Peyer's patch (tissue), 4 donors: ENCODE measurements at regions not wholly inside any gene's neighbourhood (a gene's known extent, or its start where the extent isn't known, plus 50 kb on each side); places are given as distances from the start of the nearest gene placed in this dataset.
"Not testable (repeated sequence)": the region's sequence is repeated elsewhere in the genome, so short reads cannot be mapped to it uniquely, and the experiment has no call there.

Experiments
- DNase-seq, 3 donors: peaks; one replicate each; pipeline ENCODE4 v3.0.0-alpha.2; 2017 to 2019
- H3K27ac ChIP-seq, 4 donors: fragments of 200-600 bp; sonication (generic); one replicate each; pipeline ENCODE4 v1.5.1; 2016 to 2019
- H3K27me3 ChIP-seq, 2 donors: fragments of 200-600 bp; sonication (generic); one replicate each; pipeline ENCODE4 v1.5.1; 2019
- H3K36me3 ChIP-seq, 3 donors: fragments of 200-600 bp; sonication (generic); one replicate each; pipeline ENCODE4 v1.5.1; 2016 to 2019
- H3K4me1 ChIP-seq, 4 donors: fragments of 200-600 bp; sonication (generic); one replicate each; pipeline ENCODE4 v1.5.1; 2016 to 2019
- H3K4me3 ChIP-seq, 4 donors: fragments of 200-600 bp; sonication (generic); 1 replicate in 3 of 4; 2 replicates in 1 of 4; pipeline ENCODE4 v1.5.1; 2016 to 2019; ENCODE audit warnings: mild to moderate bottlenecking in 1 of 4
- H3K9me3 ChIP-seq, 4 donors: fragments of 200-600 bp; sonication (generic); one replicate each; pipeline ENCODE4 v1.5.1; 2016 to 2019; ENCODE audit warnings: mild to moderate bottlenecking in 1 of 4
- POLR2A ChIP-seq, 2 donors: fragments of 450-650 bp; IDR thresholded peaks; one replicate each; pipeline ENCODE4 v1.5.1; 2017; ENCODE audit warnings: antibody characterized with exemption in 2 of 2, mild to moderate bottlenecking in 2 of 2, moderate library complexity in 2 of 2
- TF ChIP-seq, protein P1 (sequence below), 6 experiments: fragments of 450-650 bp in 4 of 6; fragments of 200-600 bp in 2 of 6; sonication (generic) in 1 of 6; IDR thresholded peaks; one replicate each; pipeline ENCODE4 v1.5.1; 2017 to 2019; ENCODE audit warnings: antibody characterized with exemption in 6 of 6, mild to moderate bottlenecking in 3 of 6, moderate library complexity in 1 of 6

DNA sequence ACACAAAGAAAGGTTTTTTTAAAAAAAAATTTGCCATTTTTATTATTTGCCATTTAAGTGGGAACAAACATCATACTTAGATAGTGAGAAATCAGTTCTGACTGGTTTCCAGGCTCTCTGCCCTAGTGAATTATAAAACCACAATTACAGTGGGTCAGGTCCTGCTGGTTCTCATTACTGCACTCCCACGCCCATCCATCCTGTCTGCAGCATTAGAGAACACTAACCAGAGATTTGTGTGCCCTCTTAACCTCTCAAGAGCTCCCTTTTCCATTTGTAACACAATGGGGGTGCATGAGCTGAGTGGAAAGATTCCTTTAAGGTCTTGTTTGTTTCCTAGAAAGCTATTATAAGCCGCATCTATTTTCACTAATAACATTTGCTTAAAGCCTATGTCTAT lies 489.3 kb downstream of the AMY1C start:
- no peaks in the 10 kb centered on the region for H3K4me1 ChIP-seq
- H3K36me3 ChIP-seq: no peaks in the 10 kb centered on the region
- no peak for DNase-seq

DNA sequence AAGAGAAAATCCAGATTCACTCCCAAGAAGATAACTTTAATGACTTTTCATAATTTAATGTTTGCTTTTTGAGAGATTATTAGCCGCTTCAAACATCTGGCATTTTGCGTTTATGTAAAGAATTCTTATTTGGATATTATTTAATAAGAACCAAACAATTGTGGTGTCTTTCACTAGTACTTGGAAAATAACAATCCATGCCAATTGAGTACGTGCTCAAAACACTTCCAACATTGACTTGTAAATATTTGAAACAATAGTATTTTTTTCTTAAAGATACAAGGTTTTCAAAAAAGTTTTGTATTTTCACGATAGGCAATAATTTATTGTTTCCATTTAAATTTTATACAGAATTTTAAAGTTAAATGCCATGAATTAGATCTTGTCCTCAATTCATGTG lies 498.7 kb downstream of the AMY1C start:
- Histone ChIP-seq H3K9me3 (no peaks in the 10 kb centered on the region), H3K4me3 (no peak overlapping the region), H3K4me1 (no peaks in the 10 kb centered on the region), H3K36me3 (no peaks in the 10 kb centered on the region), H3K27me3 (no peaks in the 10 kb centered on the region), H3K27ac (no peak overlapping the region)
- TF ChIP-seq POLR2A (IDR thresholded peaks at IDR 0.05): no peak
- TF ChIP-seq, protein P1, sequence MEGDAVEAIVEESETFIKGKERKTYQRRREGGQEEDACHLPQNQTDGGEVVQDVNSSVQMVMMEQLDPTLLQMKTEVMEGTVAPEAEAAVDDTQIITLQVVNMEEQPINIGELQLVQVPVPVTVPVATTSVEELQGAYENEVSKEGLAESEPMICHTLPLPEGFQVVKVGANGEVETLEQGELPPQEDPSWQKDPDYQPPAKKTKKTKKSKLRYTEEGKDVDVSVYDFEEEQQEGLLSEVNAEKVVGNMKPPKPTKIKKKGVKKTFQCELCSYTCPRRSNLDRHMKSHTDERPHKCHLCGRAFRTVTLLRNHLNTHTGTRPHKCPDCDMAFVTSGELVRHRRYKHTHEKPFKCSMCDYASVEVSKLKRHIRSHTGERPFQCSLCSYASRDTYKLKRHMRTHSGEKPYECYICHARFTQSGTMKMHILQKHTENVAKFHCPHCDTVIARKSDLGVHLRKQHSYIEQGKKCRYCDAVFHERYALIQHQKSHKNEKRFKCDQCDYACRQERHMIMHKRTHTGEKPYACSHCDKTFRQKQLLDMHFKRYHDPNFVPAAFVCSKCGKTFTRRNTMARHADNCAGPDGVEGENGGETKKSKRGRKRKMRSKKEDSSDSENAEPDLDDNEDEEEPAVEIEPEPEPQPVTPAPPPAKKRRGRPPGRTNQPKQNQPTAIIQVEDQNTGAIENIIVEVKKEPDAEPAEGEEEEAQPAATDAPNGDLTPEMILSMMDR (IDR thresholded peaks at IDR 0.05): no peak
- no peak for DNase-seq

More for the DNA sequence above, 489.3 kb downstream of the AMY1C start:
- H3K4me3 ChIP-seq: no peak overlapping the region
- TF ChIP-seq POLR2A (IDR thresholded peaks at IDR 0.05): no peak
- H3K27me3 ChIP-seq: no peaks in the 10 kb centered on the region
- no peak overlapping the region for H3K27ac ChIP-seq
- H3K9me3 ChIP-seq: no peaks in the 10 kb centered on the region

DNA sequence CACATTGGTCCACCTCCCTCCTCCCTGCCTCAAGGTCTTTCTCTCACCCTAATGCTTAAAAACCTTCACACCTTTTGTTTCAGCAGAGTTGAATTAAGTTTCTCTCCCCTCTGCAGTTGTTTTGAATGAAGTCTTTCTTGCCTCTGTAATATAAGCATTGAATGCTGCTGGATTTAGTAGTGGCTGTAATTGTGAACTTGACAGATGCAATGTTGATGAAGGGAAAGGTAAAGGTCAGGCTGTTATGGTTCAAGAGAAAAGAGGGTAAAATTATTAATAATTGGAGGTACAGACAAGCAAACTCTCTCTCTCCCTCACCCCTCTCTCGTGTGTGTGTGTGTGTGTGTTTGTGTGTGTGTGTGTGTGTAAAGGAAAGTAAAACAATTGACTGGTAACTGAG lies 509.8 kb downstream of the AMY1C start:
- H3K4me3 ChIP-seq: no peak overlapping the region
- no peaks in the 10 kb centered on the region for H3K4me1 ChIP-seq
- H3K27ac ChIP-seq: no peak overlapping the region
- TF ChIP-seq POLR2A (IDR thresholded peaks at IDR 0.05): no peak
- TF ChIP-seq, protein P1 (IDR thresholded peaks at IDR 0.05): no peak
- DNase-seq: no peak
- H3K27me3 ChIP-seq: no peaks in the 10 kb centered on the region
- H3K36me3 ChIP-seq: no peaks in the 10 kb centered on the region
- H3K9me3 ChIP-seq: no peaks in the 10 kb centered on the region

DNA sequence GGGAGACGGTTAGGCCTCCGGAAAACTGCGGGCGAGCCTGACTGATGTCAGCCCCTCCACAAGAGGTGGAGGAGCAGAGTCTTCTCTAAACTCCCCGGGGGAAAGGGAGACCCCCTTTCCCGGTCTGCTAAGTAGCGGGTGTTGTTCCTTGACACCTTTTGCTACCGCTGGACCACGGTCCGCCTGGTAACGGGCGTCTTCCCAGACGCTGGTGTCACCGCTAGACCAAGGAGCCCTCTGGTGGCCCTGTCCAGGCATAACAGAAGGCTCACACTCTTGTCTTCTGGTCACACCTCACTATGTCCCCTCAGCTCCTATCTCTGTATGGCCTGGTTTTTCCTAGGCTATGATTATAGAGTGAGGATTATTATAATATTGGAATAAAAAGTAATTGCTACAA lies 513.4 kb downstream of the AMY1C start:
- H3K9me3 ChIP-seq, H3K27ac ChIP-seq, H3K36me3 ChIP-seq, H3K4me1 ChIP-seq, H3K4me3 ChIP-seq, DNase-seq, H3K27me3 ChIP-seq: not testable (repeated sequence)

DNA sequence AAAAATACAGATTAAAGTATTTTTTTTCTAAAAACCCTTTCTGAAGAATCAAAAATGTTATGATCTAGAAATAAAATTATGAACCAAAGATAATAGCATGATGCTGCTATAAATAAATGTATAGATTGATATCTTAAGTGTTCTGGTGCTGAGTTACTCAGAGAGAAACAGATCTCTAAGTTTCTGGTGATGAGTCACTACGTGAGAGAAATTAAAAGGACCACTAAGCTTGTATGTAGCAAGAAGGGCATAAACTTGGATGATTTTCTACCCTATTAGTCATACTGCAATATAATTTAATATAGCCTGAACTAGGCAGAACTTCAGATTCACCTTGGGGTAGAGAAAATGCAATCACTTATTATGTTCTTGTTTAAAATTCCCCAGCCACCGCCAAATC lies 514.8 kb downstream of the AMY1C start:
- no peak for TF ChIP-seq POLR2A (IDR thresholded peaks at IDR 0.05)
- Histone ChIP-seq H3K4me3 (no peak overlapping the region), H3K4me1 (no peaks in the 10 kb centered on the region), H3K36me3 (no peaks in the 10 kb centered on the region), H3K9me3 (no peaks in the 10 kb centered on the region), H3K27me3 (no peaks in the 10 kb centered on the region), H3K27ac (no peak overlapping the region)
- DNase-seq: no peak

DNA sequence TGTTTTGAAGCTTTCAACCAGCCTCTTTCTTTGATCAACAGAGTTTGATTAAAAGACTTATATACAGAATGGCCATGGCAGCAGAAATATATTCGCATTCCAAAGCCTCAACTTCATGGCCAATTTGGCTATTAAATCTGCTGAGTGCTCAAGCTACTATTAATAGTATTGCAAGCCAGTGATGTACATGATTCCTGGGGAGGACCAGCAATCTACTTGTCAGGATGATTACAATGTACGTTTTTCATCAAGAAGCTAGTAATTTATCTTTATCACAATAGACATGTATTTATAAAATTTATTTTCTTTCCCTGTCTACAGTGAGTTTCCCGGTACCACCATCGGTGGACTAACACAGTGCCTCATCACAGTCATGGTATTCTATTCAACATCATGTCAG lies 515.5 kb downstream of the AMY1C start:
- Histone ChIP-seq H3K27me3 (no peaks in the 10 kb centered on the region), H3K9me3 (no peaks in the 10 kb centered on the region), H3K4me3 (no peak overlapping the region), H3K27ac (no peak overlapping the region), H3K4me1 (no peaks in the 10 kb centered on the region), H3K36me3 (no peaks in the 10 kb centered on the region)
- no peak for DNase-seq
- TF ChIP-seq, protein P1 (IDR thresholded peaks at IDR 0.05): no peak
- TF ChIP-seq POLR2A (IDR thresholded peaks at IDR 0.05): no peak

DNA sequence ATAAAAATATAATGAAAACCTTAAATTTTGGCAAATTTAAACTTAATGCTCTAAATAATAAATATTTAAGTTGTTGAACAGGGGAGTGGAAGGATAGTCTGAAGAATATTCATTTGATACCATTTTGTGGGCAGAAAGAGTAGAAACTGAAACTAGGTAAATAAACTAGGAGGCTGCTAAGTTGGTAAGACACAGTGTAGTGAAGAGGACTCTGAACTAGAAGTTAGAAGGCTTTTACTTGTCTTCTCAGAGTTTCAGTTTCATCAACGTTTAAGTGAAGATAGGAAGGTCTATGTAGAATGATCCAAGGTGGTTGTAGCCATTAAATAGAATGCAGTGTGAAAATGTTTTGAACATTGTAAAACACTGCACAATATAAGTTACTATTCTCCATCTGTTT lies 516.9 kb downstream of the AMY1C start:
- Histone ChIP-seq H3K27ac (no peak overlapping the region), H3K4me3 (no peak overlapping the region), H3K27me3 (no peaks in the 10 kb centered on the region), H3K9me3 (no peaks in the 10 kb centered on the region), H3K4me1 (no peaks in the 10 kb centered on the region), H3K36me3 (no peaks in the 10 kb centered on the region)
- no peak for TF ChIP-seq POLR2A (IDR thresholded peaks at IDR 0.05)
- TF ChIP-seq, protein P1 (IDR thresholded peaks at IDR 0.05): no peak
- DNase-seq: no peak

DNA sequence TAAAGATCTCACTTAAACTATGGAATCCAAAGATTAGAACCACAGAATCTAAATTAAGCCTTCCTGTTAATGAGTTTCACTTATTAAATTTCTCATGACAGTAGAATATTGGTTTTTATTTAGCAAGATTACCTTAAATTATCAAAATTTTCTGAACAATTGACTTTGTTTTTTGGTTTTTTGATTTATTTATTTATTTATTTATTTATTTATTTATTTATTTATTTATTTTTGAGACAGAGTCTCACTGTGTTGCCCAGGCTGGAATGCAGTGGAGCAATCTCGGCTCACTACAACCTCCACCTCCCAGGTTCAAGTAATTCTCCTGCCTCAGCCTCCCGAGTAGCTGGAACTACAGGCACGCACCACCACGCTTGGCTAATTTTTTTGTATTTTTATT lies 538.6 kb downstream of the AMY1C start:
- H3K27ac ChIP-seq, DNase-seq, H3K36me3 ChIP-seq, H3K9me3 ChIP-seq, H3K4me1 ChIP-seq, H3K4me3 ChIP-seq, H3K27me3 ChIP-seq: not testable (repeated sequence)
